Spleen (tissue), 11 donors: ENCODE measurements at regions not wholly inside any gene's neighbourhood (a gene's known extent, or its start where the extent isn't known, plus 50 kb on each side); places are given as distances from the start of the nearest gene placed in this dataset.

Experiments used
- DNase-seq: peaks from one replicate; pipeline ENCODE4 v3.0.0-alpha.2; 2020
- H3K27ac ChIP-seq, 8 donors: fragments of 200-600 bp; sonication (generic) in 7 of 8; 1 replicate in 4 of 8; 2 replicates in 4 of 8; pipeline versions ENCODE4 v1.5.0 to v1.8.0; 2016 to 2021; ENCODE audit warnings: inconsistent platforms in 4 of 8, mild to moderate bottlenecking in 4 of 8, moderate library complexity in 1 of 8
- H3K27me3 ChIP-seq, 7 donors: fragments of 200-600 bp; sonication (generic) in 6 of 7; replicated peaks in 1 of 7; 1 replicate in 4 of 7; 2 replicates in 3 of 7; pipeline versions ENCODE4 v1.5.0 to v1.8.0; 2016 to 2021; ENCODE audit warnings: inconsistent platforms in 3 of 7, mild to moderate bottlenecking in 1 of 7
- H3K36me3 ChIP-seq, 6 donors: fragments of 200-600 bp; sonication (generic) in 5 of 6; 1 replicate in 4 of 6; 2 replicates in 2 of 6; pipeline versions ENCODE4 v1.5.0 to v1.8.0; 2016 to 2021; ENCODE audit warnings: inconsistent platforms in 2 of 6
- H3K4me1 ChIP-seq, 6 donors: fragments of 200-600 bp; sonication (generic) in 5 of 6; 1 replicate in 3 of 6; 2 replicates in 3 of 6; pipeline versions ENCODE4 v1.5.0 to v1.8.0; 2016 to 2021; ENCODE audit warnings: inconsistent platforms in 3 of 6
- H3K4me3 ChIP-seq, 8 donors: fragments of 200-600 bp; sonication (generic) in 7 of 8; 1 replicate in 4 of 8; 2 replicates in 4 of 8; pipeline versions ENCODE4 v1.5.0 to v1.8.0; 2016 to 2021; ENCODE audit warnings: inconsistent platforms in 4 of 8, mild to moderate bottlenecking in 4 of 8, moderate library complexity in 2 of 8
- H3K9me3 ChIP-seq, 8 donors: fragments of 200-600 bp; sonication (generic) in 7 of 8; 1 replicate in 4 of 8; 2 replicates in 4 of 8; pipeline versions ENCODE4 v1.5.0 to v1.8.0; 2016 to 2021; ENCODE audit warnings: inconsistent platforms in 4 of 8
- POLR2A ChIP-seq, 3 donors: fragments of 450-650 bp; IDR thresholded peaks; one replicate each; pipeline ENCODE4 v1.5.1; 2017; ENCODE audit warnings: antibody characterized with exemption in 3 of 3, mild to moderate bottlenecking in 1 of 3
- POLR2AphosphoS5 ChIP-seq, 3 donors: sonication (generic); formaldehyde crosslinking; IDR thresholded peaks; one replicate each; pipeline ENCODE4 v1.5.1; 2017; ENCODE audit warnings: antibody characterized with exemption in 3 of 3
- WGBS, 5 donors: extraction: QIAGEN DNeasy Blood & Tissue Kit in 3 of 5; methylation state at CpG; one replicate each; pipeline versions ENCODE4 v1.1.5 to v1.1.7; 2013 to 2018; 5-methylcytosine and 5-hydroxymethylcytosine counted together
- intact Hi-C: fragments of 100-400 bp; cut with DNase I; formaldehyde crosslinking; loops from one replicate; pipeline ENCODE4 v1.15.0; 2023; ENCODE audit warnings: low total_unique reads
- TF ChIP-seq, protein P1 (sequence below), 11 experiments: fragments of 200-600 bp in 7 of 11; fragments of 450-650 bp in 4 of 11; sonication (generic) in 4 of 11; IDR thresholded peaks in 8 of 11; conservative IDR thresholded peaks in 3 of 11; 1 replicate in 7 of 11; 2 replicates in 4 of 11; pipeline versions ENCODE4 v1.4.0 to v1.8.0; 2016 to 2021; ENCODE audit warnings: antibody characterized with exemption in 11 of 11, inconsistent platforms in 4 of 11, mild to moderate bottlenecking in 1 of 11
- donor health status: healthy with polysubstance abuse.
- donor health status: DM: no; HTN: no; CAD: no; lungs with moderate emphysema.
- donor health status: DM: no; HTN: no; CAD: no.
- donor health status: Bipolar disorder and iron deficiency.
- donor health status: healthy.
- donor health status: DM: no; HTN: no; CAD: no.
- donor health status: DM: yes; HTN: yes; CAD: no.

DNA sequence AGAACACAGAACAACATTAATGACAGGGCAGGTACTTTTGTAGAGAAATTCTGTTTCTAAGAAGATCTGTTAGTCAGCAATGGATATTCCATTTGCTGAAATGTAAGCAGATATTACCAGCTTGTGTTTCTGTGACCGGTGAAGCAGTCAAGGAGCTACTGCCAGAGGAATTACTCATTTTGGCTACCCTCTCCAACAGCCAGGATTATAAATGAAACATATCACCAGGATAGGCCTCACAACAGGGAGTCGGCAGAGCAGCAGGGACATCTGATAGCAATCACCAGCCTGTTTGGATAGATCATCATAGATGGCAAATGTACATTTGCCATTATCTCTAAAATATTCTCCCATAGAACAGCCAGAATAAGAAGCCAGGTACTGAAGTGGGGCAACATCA is 440.7 kb downstream of the KCNH5 start:
- 85 to 96% (median 89%) methylated on average over 2 of the region's 2 CpGs for WGBS, 5 donors
- TF ChIP-seq, protein P1, sequence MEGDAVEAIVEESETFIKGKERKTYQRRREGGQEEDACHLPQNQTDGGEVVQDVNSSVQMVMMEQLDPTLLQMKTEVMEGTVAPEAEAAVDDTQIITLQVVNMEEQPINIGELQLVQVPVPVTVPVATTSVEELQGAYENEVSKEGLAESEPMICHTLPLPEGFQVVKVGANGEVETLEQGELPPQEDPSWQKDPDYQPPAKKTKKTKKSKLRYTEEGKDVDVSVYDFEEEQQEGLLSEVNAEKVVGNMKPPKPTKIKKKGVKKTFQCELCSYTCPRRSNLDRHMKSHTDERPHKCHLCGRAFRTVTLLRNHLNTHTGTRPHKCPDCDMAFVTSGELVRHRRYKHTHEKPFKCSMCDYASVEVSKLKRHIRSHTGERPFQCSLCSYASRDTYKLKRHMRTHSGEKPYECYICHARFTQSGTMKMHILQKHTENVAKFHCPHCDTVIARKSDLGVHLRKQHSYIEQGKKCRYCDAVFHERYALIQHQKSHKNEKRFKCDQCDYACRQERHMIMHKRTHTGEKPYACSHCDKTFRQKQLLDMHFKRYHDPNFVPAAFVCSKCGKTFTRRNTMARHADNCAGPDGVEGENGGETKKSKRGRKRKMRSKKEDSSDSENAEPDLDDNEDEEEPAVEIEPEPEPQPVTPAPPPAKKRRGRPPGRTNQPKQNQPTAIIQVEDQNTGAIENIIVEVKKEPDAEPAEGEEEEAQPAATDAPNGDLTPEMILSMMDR (IDR thresholded peaks at IDR 0.05 in 8 of 11, conservative IDR thresholded peaks at IDR 0.05 in 3 of 11) = no peak
- TF ChIP-seq POLR2A (IDR thresholded peaks at IDR 0.05) (no peak), POLR2AphosphoS5 (IDR thresholded peaks at IDR 0.05) (no peak)
- H3K4me3 ChIP-seq = no peak overlapping the region

DNA sequence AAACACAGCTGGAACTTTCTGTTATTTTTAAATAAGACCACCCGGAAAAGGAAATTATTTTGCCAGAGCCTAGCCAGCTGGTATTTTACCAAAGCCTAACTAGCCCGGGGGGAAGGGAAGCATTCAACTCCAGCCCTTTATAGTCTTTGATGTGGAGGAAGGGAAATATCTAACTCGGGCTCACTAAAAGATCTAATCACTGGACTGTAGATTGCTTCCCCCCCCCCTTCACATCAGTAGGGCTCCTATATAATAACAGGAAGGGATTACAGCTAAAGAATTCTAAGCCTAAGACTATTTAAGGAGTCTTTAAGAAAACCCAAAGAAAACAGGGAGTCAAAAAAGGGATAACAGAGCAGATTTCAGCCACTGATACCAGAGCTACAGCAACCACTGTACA is 431.1 kb downstream of the KCNH5 start:
- intact Hi-C loops = no loop called here

More for the DNA sequence above, 440.7 kb downstream of the KCNH5 start:
- peaks cover 0 to 20% (median 5%) of the 10 kb centered on the region in 8 donors for H3K9me3 ChIP-seq
- H3K36me3 ChIP-seq = no peaks in the 10 kb centered on the region
- no peak overlapping the region for H3K27ac ChIP-seq
- no peaks in the 10 kb centered on the region for H3K27me3 ChIP-seq
- intact Hi-C loops = no loop called here
- DNase-seq = no peak
- no peaks in the 10 kb centered on the region for H3K4me1 ChIP-seq

DNA sequence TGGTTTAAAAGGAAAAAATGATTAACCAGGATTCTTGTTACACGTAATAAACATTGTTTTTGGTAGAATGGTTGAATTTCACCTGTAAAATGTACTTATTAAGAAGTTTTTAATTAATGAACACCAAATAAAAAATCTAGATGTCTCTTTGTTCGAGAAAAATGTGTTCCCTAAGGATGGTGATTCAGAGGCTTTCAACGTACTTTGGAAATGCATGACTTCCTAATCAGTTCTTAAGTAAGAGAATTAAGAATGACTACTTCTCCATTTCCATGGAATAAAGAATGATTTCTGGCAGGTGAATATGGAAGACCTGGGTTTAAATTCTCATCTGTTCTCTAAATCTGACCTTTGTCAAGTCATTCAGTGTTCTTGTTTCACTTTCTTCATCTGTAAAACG is 428.6 kb downstream of the KCNH5 start:
- no peaks in the 10 kb centered on the region for H3K36me3 ChIP-seq
- peaks cover 0 to 18% (median 6%) of the 10 kb centered on the region in 8 donors for H3K9me3 ChIP-seq
- no peak for DNase-seq
- no peak overlapping the region for H3K4me3 ChIP-seq
- H3K27ac ChIP-seq = no peak overlapping the region
- H3K27me3 ChIP-seq = no peaks in the 10 kb centered on the region
- 66 to 79% (median 73%) methylated on average over 4 of the region's 4 CpGs for WGBS, 5 donors
- intact Hi-C loops = no loop called here
- no peaks in the 10 kb centered on the region for H3K4me1 ChIP-seq
- TF ChIP-seq, protein P1 (IDR thresholded peaks at IDR 0.05 in 8 of 11, conservative IDR thresholded peaks at IDR 0.05 in 3 of 11) = no peak
- no peak for TF ChIP-seq POLR2A (IDR thresholded peaks at IDR 0.05)
- TF ChIP-seq POLR2AphosphoS5 (IDR thresholded peaks at IDR 0.05) = no peak

More for the DNA sequence above, 431.1 kb downstream of the KCNH5 start:
- no peaks in the 10 kb centered on the region for H3K27me3 ChIP-seq
- no peak for DNase-seq
- H3K4me1 ChIP-seq = no peaks in the 10 kb centered on the region
- H3K4me3 ChIP-seq = no peak overlapping the region
- 11 to 29% (median 17%) methylated on average over 3 of the region's 3 CpGs for WGBS, 5 donors
- peaks cover 0 to 22% (median 6%) of the 10 kb centered on the region in 8 donors for H3K9me3 ChIP-seq
- H3K36me3 ChIP-seq = no peaks in the 10 kb centered on the region
- H3K27ac ChIP-seq = no peak overlapping the region
- TF ChIP-seq POLR2A (IDR thresholded peaks at IDR 0.05) (no peak), POLR2AphosphoS5 (IDR thresholded peaks at IDR 0.05) (no peak)
- TF ChIP-seq, protein P1 (IDR thresholded peaks at IDR 0.05 in 8 of 11, conservative IDR thresholded peaks at IDR 0.05 in 3 of 11) = no peak

DNA sequence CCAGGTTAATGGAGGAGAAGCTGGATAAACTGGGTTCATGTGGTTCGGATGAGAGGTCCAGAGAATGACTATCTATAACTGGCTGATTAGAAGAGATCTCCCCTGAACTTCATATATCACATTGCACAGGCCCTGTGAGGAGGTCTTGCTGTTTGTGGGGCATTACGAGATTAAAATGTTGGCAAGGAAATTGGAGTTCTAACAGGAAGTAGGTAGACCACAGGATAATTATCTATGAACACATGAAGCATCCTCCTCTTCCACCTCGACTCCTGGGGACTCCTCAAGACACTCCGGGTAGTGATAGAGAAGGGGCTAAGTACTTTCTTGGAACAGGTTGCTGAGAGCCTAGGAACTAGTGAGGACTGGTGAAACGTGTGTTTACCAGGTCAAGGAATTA is 418.8 kb downstream of the KCNH5 start:
- H3K4me1 ChIP-seq = no peaks in the 10 kb centered on the region
- no peak overlapping the region for H3K4me3 ChIP-seq
- H3K36me3 ChIP-seq = no peaks in the 10 kb centered on the region
- TF ChIP-seq, protein P1 (IDR thresholded peaks at IDR 0.05 in 8 of 11, conservative IDR thresholded peaks at IDR 0.05 in 3 of 11) = no peak
- no peak for TF ChIP-seq POLR2AphosphoS5 (IDR thresholded peaks at IDR 0.05)
- TF ChIP-seq POLR2A (IDR thresholded peaks at IDR 0.05) = no peak
- intact Hi-C loops = no loop called here
- H3K27ac ChIP-seq = no peak overlapping the region
- no peak for DNase-seq
- WGBS, 5 donors = 61 to 79% (median 68%) methylated on average over 5 of the region's 5 CpGs
- H3K9me3 ChIP-seq = peaks cover 0 to 16% (median under 1%) of the 10 kb centered on the region in 8 donors
- no peaks in the 10 kb centered on the region for H3K27me3 ChIP-seq
